Spleen (tissue), 7 donors: ENCODE measurements at regions not wholly inside any gene's neighbourhood (a gene's known extent, or its start where the extent isn't known, plus 50 kb on each side); places are given as distances from the start of the nearest gene placed in this dataset.

Experiments used
- CTCF ChIP-seq, 11 experiments: fragments of 200-600 bp in 7 of 11; fragments of 450-650 bp in 4 of 11; sonication (generic) in 4 of 11; IDR thresholded peaks in 8 of 11; conservative IDR thresholded peaks in 3 of 11; 1 replicate in 7 of 11; 2 replicates in 4 of 11; pipeline versions ENCODE4 v1.4.0 to v1.8.0; 2016 to 2021; ENCODE audit warnings: antibody characterized with exemption in 11 of 11, inconsistent platforms in 4 of 11, mild to moderate bottlenecking in 1 of 11
- POLR2AphosphoS5 ChIP-seq, 3 donors: sonication (generic); formaldehyde crosslinking; IDR thresholded peaks; one replicate each; pipeline ENCODE4 v1.5.1; 2017; ENCODE audit warnings: antibody characterized with exemption in 3 of 3
- donor health status: DM: no; HTN: no; CAD: no; lungs with moderate emphysema.
- donor health status: DM: no; HTN: no; CAD: no.
- donor health status: DM: no; HTN: no; CAD: no.

- TF ChIP-seq CTCF (IDR thresholded peaks at IDR 0.05 in 8 of 11, conservative IDR thresholded peaks at IDR 0.05 in 3 of 11), result no peak
- TF ChIP-seq POLR2AphosphoS5 (IDR thresholded peaks at IDR 0.05), result no peak
Observed at GRCh38 chr2:116148361-116148760, 1666.1 kb upstream of the DDX18 start.
